ENCODE measurements at regions not wholly inside any gene's neighbourhood (a gene's known extent, or its start where the extent isn't known, plus 50 kb on each side); places are given as distances from the start of the nearest gene placed in this dataset.
A peak's percentile ranks its signal among the peaks of the same experiment; 100 is the strongest.

DNA sequence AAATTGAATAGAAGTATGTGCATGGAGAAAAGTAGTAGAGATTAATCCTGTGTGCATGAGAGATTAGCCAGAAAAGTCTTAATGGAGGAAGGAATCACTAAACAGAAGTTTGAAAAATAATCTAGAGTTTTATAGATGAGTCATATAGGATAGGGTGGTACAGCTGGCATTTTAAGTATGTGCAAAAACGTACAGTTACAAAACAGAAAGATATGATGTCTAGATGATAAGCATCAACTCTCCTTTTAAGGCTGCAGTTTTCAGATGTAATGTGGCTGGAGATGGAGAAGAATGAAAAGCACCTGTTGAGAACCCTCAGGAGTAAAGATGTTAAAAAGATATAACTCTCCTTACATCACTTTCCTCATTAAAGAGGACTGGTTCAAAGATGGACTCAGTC, 271.3 kb downstream of the STK31 start:
- DNase-seq, result no peak

DNA sequence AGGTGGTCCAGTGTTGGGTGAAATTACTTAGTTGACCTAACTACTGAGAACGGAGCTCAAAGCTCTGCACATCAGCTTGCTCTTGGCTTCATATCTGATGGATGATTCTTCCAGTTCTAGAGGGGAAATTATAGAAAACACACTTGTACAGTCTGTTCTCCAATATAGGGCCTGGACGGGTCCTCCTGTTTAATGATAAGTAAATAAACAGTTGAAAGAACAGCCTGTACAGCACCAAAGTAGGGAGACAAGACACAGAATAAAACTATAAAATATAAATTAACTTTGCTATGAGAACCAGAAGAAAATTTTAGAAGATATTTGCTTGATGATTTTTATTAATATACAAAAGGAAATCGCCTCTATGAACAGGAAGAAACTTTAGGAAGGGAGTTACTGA, 271.7 kb downstream of the STK31 start:
- no peak for DNase-seq

DNA sequence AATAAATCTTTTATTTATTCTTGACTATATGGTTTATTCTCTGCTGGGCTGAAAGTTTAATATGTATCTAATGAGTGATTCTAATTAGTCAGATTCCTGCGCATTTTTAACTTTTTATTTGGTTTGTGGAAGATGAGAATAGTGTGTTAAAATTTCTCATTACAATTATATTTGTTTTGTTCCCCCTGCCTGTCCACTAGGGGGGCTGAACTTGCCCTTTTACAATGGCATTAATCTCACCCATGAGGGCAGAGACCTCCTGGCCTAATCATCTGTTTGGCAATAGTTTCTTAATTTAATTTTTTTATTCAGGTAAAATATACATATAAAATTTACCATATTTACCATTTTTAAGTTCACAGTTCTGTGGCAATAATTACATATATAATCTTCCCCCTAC, 278.5 kb upstream of the NPY start:
- DNase-seq, result no peak

DNA sequence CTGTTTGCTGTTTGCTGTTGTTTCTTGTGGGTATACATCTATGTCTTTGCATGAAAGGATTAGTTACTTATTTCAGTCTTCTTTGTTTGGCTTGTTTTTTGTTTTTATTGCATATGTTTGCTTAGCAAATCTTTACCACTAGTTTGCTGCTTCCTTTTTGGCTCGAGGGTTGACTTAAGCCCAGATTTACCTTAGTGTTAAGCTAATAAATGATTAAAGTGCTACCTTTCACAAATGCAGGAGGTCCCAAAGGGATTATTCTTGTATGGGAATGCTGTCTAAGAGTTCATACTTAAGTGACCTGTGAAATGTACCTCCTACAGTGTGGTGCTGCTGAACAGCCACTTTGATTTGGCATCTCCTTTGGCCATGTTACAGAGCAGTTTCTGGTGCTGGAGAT, 273.5 kb upstream of the NPY start:
- DNase-seq, result no peak

DNA sequence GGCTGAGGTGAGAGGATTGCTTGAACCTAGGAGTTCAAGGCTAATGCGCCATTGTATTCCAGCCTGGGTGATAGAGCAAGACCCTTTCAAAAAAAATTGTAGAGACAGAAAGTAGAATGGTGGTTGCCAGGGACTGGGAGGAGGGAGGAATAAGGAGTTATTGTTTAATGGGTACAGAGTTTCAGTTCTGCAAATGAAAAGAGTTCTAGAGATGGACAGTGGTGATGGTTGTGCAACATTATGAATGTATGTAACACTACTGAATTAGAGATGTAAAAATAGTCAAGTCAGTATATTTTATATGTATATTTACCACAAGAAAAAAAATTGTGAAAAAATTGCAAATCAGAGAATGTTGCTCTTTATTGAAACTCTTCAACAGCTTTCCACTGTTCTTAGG, 266.5 kb upstream of the NPY start:
- DNase-seq, result peak; percentile 5

DNA sequence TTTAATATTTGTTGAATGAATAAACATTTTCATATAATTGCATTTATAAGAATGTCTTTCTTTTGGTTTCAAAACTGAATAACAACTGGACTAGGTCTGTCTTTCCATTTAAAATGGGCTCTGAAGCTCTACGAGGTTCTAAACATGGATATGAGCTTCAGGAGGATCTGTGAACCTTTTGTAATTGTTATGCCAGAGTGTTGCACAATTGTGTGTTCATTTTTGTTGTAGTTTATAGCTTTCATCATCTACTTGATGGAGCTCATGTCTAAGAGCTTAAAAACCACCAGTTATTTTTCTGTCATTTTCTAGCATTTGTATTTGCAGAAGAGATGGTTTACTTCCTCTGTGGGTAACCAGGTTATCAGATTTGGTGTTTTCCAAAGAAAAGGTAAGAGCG, 265.7 kb upstream of the NPY start:
- no peak for DNase-seq

DNA sequence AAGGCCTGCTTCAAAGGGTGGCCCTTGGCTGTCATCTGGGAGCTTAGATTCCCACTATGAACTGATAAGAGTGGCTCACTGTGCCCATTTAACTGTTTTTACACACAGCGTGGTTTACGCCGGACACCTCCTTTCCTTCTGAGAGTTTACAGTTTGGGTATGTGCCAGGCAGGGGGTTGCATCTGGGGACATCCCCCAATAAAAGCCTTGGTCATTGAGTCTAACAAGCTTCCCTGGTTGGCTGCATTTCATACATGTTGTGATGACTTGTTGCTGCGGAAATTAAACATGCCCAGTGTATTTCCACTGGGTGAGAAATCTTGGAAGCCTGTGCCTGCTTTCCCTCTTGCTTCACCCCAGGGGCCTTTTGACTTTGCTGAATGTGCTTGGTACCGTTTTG, 264.1 kb upstream of the NPY start:
- DNase-seq, result no peak

DNA sequence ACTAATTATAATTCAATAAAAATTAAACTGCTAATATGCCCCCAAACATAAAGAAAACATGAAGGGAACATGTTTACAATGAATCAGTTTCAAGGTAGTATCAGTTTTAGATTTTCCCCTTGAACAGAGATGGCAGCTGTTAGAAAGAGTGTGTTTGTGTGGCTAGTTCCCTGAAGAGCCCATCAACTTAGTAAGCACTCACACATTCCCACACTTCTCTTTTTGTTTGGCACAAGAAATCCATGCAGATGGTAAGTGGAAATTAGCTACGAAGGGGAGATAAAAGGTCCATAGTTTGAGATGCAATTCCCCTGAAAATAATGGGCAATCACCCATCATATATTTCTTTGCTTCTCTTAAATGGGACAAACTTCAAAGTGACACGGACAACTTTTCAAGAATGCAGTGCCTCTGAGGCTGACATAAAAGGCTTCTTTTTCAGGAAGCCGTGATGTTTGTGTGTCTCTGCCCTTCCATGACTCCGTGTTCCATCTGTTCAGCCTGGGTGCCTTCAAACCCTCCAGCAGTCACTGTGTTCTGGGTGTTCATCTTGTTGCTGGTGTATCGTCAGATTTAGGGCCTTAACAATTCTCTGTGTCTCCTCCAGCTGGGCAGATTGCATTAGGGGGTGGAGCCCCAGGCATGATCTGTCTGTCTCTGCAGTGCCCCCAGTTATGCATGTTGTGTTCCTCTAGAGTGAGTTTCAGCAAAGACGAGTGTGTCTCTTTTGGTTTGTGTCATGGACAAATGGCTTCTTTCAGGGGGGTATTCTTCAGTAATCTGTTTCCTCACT, 259.5 kb upstream of the NPY start:
- no peak for DNase-seq

DNA sequence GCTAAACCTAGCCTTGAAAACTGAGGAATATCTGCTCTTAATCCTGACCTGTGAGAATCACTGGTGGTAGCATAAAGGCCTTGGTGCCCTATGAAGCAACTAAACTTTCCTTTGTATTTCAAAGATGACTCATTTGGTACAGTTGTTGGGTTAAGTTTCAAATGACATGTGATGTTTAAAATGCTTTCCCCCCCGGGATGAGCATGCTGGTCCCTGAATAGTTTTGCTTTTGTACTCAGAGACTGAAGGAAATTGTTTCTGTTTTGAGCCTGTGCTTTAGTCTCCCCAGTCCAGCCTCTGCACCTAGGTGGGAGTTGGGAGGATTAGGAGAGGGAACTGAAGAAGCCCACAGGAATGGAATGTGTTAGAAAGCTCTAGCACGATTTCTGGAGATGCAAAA, 258.9 kb upstream of the NPY start:
- DNase-seq, result no peak

DNA sequence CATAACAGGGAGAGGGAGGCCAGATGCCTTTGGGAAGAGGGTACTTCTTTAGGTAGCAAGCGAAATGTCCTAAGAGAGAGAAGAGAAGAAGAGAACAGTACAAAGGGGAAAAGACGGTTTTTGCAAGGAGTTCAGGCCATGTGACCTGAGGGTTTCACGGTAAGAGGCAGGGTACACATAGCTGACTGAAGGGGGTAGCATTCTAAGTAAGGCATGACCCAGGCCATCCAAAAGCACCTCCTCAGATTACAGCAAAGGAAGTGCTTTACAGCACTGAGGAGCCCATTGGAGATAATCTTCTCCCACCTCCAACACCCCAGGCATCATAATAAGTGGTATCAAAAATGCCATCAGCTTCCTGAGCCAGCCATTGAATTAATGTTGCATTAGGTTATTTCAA, 258.2 kb upstream of the NPY start:
- DNase-seq, result no peak

DNA sequence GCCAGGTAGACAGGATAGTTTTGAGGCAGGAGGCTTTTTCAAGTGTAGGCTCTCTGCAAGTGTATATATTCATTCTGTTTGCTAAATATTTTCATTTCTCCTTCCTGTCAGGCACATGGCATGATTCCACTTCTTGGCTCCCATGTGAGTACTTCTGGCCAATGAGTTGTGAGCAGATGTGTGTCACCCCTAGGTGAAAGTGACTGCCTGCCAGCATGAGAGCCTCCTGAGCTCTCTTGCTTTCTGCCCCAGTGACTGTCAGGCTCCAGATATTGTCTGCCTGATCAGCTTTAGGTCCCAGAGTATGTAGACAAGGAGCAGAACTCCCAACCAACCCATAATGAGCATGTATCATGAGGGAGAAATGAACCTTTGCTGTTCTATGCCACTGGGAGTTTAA, 257.6 kb upstream of the NPY start:
- no peak for DNase-seq

DNA sequence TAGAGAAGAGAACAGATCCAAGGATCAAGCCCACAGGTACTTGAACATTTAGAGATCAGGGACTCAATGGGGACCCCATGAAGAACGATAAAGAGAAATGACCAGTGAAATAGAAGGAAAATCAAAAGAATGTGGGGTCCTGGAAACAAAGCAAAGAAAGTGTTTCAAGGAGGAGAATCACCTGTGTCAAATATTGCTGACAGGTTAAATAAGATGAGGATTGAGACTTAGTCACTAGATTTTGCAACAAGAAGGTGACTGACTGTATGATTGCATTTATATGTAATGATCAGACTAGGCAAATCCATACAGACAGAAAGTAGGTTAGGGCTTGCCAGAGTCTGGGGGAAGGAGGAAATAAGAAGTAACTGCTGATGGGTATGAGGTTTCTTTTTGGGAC, 254.9 kb upstream of the NPY start:
- DNase-seq, result no peak

DNA sequence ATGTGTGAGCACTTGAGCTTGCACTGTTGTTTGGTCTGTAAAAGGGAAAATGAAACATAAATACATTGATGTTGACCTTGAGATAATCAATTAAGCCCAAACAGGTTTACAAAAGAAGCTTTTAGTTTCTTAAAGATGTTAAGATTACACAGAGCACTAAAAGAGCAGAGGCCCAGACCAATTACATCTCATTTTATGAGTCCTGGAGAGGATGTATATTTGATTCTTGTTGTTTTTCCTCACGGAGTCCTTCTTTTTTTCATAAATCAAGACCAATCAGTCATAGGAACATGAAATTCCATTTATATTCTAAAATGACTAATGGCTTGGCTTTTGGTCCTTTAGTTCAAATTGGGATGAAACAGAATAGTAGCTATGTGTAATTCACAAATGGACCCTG, 249.7 kb upstream of the NPY start:
- no peak for DNase-seq

DNA sequence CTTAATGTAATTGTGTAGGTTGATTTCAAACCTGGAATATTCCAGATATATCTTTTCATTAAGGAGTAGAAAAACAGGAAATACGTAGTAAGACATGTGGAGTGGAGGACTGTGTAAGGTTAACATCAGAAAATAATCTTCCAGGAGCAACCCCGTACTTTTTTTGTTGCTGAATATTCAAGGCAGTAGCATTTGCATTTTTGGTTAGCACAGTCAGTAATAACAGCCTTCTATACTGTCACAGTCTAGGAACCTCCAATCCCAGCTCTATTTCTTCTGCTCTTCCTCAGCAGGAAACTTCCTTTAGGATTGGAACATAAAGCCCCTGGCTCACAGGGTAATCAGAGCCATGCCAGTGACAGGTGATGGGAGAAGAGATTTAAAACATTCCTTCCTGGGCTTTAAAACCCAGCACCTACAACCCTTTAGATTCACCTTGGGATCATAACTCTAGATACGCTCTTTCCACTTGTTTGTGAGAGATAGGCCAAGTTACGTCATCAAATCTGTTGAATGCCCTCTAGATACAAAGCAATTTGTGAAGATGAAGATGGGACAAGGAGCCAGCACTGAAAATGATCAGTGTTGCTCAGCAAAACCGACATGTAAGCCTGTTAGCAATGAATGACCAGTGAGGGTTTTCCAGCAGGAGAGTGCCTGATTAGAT, 248.5 kb upstream of the NPY start:
- no peak for DNase-seq

DNA sequence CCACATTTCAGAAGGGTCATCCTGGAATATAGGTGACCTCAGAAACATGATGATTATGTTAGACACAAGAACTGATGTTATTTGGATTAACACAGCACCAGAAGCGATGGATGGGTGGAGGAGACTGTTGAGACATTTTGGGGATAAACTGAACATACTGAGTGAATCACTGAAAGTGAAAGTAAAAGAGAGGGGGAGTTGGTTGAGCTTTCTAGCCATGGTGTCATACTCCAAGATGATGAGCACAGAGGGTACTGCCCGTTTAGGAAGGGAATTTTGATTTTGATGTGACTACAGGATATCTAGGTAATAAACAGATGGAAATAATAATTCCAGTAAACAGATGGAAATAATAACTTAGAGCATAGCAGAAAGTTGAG, 248.0 kb upstream of the NPY start:
- no peak for DNase-seq

DNA sequence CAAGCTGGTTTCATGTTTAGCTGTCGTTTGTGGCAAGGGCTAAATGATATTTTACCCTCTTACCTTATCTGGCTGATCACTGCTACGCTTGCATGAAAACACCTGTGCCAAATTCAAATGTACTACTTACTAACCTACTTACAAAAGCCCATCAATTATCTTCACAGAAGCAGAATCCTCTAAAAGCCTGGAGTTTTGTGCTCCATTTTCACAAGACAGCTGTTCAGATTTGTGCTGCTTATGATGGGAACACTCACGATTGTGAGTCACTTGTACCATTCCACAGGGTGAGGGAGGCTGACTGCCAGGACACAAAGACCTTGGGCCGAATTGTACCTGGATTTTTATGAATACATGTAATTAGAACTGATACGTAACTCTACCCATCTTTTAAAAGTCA, 245.0 kb upstream of the NPY start:
- DNase-seq, result no peak

DNA sequence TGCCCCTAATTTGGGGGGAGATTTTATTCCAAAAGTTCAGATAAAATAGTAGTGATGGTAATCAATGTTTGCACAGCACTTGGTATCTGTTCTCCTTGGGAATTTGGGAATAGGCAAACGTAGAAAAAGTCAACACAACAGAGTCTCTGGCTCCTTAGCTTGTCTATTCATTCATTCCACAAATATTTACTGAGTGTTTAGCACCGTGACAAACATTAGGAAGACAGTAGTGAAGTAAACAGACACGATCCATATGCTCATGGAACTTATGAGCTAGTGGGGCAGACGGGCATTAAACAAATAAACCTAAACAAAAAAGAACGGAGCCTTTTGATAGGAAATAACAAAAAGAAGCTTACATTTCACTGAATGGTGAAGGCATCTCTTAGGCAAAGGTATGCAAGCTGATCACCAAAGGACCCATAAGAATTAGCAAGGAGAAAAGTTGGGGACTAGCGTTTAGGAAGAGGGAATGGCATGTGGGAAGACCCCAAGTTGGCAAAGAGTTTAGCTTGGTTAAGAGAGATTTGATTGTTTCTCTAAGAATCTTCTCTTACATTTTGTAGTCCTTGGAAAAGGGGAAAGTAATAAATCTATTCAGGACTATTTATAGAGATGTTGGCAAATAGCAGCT, 243.9 kb upstream of the NPY start:
- no peak for DNase-seq

DNA sequence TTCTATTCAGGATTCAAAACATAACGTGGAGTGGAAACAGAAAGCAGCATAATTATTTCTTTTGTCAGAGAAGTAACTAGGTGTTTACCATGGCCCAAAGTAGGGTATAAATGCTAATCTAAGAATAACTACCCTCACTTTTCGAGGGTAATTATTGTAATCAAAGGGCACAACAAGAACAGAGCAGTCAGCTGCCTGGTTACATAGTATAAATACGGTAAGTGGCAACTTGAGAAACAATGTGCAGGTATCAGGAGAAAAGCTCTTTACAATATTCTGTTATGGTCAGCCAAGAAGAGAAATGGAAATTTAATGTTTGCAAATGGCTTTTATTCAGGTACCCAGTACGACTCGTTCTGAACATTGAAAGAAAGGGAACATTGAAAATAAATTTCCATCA, 242.0 kb upstream of the NPY start:
- no peak for DNase-seq

DNA sequence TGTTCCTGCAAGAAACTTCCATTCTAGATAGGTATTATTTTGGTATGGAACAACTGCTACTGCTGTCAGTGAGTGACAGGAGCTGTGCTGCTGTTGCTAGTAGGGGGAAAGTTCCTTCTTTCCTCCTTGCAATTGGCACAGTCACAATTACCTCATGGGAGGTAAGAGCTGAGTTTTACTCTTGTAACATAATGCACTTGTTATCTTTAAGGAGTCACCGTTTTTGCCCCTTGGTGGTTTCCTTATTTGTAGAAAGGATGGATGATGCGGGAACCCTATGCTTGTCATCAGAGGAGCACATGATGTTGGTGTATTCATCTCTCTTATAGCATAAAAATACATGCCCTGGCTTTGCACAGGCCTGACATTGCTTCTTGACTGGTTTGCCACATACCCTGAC, 234.7 kb upstream of the NPY start:
- DNase-seq, result no peak

DNA sequence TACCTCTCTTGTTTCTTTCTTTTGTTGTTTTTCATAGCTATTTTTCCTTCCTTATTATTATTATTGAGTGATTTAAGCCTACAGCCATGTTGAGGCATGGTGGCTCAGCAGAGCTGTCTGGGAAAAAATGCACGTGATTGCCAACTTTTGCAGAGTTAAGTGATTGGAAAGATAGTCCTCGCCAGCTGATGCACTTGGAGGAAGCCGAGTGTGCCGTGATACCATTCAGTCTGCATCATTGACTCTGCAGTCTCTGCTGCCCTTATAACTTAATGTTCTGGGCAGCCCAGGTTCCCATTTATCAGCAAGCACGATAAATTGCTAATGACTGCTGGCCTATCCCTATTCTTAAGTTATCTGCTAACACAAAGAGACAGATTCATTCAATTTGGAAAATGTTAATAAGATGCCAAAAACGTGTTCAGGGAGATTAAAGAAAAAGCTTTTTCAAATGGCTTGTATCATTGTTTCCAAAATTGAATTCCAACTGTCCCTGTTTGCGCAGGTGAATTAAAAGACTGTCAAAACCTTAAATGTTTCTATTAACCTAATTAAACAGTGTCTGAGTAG, 232.9 kb upstream of the NPY start:
- no peak for DNase-seq

DNA sequence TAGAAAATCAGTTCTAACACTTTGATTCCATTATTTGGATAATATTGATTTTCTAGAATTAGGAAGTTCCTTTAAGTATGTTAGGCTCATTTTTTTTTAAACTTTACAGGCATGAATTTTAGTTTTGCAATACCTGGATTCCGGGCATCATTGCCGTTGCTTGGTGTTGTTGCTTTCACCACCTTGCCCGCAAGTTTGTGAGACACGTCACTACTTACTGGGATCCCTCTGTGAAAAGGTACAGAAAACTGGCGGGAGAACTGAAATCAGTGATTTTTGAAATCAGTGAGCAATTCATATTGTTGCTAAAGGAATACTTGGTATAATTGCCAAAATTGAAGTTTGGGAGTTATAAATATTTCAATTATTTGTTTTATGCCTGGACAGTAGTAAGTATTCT, 232.3 kb upstream of the NPY start:
- no peak for DNase-seq

DNA sequence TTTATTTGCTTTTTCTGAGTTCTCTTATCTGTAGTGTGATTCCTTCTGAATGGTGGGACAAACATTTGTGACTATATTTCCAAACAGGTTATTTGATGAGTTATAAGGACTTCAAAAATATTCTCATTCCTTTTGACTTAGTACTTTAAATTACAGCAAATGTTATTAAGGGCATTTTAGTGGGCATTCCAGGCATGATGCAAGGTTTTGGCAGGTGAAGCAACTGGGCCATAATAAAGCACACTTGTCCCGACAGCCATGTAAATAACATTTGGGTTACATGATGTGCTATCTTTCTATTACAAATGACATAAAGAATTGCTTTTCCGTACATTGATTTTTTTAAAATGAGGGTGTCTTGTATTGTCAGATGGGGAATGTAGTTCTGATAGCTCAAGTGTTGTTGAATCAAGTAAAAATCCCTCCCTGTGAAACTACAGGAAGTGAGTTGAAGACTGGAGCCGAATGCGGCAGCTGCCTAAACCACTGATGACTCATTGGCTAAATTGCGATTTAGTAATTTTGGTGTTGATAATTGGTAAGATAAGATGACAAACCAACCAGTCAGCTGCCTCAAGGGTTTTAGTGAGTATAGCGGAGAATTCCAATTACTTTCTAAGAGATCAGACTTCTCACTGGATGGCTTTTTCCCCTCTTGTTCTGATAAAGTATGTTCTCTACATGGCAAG, 231.3 kb upstream of the NPY start:
- no peak for DNase-seq

DNA sequence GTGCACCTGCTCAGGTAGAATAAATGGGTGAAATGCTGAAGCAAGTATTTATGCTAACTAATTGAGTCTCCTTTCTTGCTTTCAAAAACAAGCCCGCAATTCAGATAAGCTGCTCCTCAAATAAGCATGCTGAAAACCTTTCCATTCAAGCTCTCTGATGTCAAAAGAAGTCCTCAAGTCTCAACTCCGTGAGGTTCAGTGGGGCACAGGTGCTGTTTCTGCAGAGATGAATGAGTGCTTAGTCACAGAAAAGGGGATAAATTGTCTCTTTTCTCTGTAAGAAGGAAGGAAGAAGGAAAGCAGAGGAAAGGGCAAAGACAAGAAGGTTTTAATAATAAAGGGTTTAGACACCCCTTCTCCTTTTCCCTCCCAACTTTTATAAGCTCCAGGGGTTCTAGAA, 229.8 kb upstream of the NPY start:
- DNase-seq, result no peak

DNA sequence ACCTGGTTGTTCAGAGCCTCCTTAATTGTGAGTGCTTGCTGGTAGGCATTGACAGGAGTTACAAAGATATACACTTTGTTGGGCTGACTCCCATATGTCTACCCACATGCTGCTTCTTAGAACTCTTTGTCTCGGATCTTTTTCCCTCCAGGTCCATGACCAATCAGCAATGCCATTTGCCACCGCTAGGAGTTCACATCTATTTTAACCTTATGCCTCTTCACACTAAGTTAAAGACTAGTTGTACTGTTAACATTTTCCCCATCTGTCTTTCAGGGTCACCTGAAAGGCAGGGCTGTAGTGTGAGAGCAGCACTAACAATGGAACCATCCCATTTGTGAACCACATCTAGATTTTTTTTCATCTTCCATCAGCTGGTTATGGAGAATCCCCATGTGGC, 226.7 kb upstream of the NPY start:
- no peak for DNase-seq

Data from SIG-M5 (cell line).